ENCODE measurements at regions not wholly inside any gene's neighbourhood (a gene's known extent, or its start where the extent isn't known, plus 50 kb on each side); places are given as distances from the start of the nearest gene placed in this dataset.

GRCh38 chr2:167388901-167389300 is 500.6 kb downstream of the XIRP2 start:
- no peak for TF ChIP-seq CTCF (IDR thresholded peaks at IDR 0.05; ENCODE audit: low read depth, low read length)
- H3K4me3 ChIP-seq (ENCODE audit: low read depth, low read length): no peak overlapping the region

GRCh38 chr2:167388497-167388896 is 500.2 kb downstream of the XIRP2 start:
- TF ChIP-seq CTCF (IDR thresholded peaks at IDR 0.05; ENCODE audit: low read depth, low read length): no peak
- no peak overlapping the region for H3K4me3 ChIP-seq (ENCODE audit: low read depth, low read length)

- H3K4me3 ChIP-seq (ENCODE audit: low read depth, low read length): no peak overlapping the region
- no peak for TF ChIP-seq CTCF (IDR thresholded peaks at IDR 0.05; ENCODE audit: low read depth, low read length)
Observed at GRCh38 chr2:167386694-167387093, 498.4 kb downstream of the XIRP2 start.

- no peak for TF ChIP-seq CTCF (IDR thresholded peaks at IDR 0.05; ENCODE audit: low read depth, low read length)
- no peak overlapping the region for H3K4me3 ChIP-seq (ENCODE audit: low read depth, low read length)
Observed at GRCh38 chr2:167383610-167384194, 495.4 kb downstream of the XIRP2 start.

- no peak for TF ChIP-seq CTCF (IDR thresholded peaks at IDR 0.05; ENCODE audit: low read depth, low read length)
- no peak overlapping the region for H3K4me3 ChIP-seq (ENCODE audit: low read depth, low read length)
Observed at GRCh38 chr2:167381349-167381748, 493.1 kb downstream of the XIRP2 start.

GRCh38 chr2:167380555-167380954 is 492.3 kb downstream of the XIRP2 start:
- TF ChIP-seq CTCF (IDR thresholded peaks at IDR 0.05; ENCODE audit: low read depth, low read length): no peak
- no peak overlapping the region for H3K4me3 ChIP-seq (ENCODE audit: low read depth, low read length)

GRCh38 chr2:167380094-167380493 is 491.8 kb downstream of the XIRP2 start:
- no peak overlapping the region for H3K4me3 ChIP-seq (ENCODE audit: low read depth, low read length)
- TF ChIP-seq CTCF (IDR thresholded peaks at IDR 0.05; ENCODE audit: low read depth, low read length): no peak

Data from WI38 (cell line).